Thyroid gland (tissue), 4 donors: ENCODE measurements at regions not wholly inside any gene's neighbourhood (a gene's known extent, or its start where the extent isn't known, plus 50 kb on each side); places are given as distances from the start of the nearest gene placed in this dataset.

Experiments used
- CTCF ChIP-seq, 6 experiments: fragments of 200-600 bp in 3 of 6; fragments of 450-650 bp in 3 of 6; sonication (generic) in 3 of 6; IDR thresholded peaks; one replicate each; pipeline ENCODE4 v1.5.1; 2016 to 2019; ENCODE audit warnings: antibody characterized with exemption in 6 of 6, mild to moderate bottlenecking in 2 of 6, inconsistent platforms in 1 of 6, moderate library complexity in 1 of 6
- POLR2A ChIP-seq, 2 donors: fragments of 450-650 bp; IDR thresholded peaks; one replicate each; pipeline ENCODE4 v1.6.1; 2017; ENCODE audit warnings: antibody characterized with exemption in 2 of 2, mild to moderate bottlenecking in 2 of 2, moderate library complexity in 1 of 2

GRCh38 chr6:112929641-112930040, 582.5 kb downstream of the RFPL4B start:
- no peak for TF ChIP-seq CTCF (IDR thresholded peaks at IDR 0.05)
- no peak for TF ChIP-seq POLR2A (IDR thresholded peaks at IDR 0.05)
